Kidney capillary endothelial cell (primary cell): ENCODE measurements at regions not wholly inside any gene's neighbourhood (a gene's known extent, or its start where the extent isn't known, plus 50 kb on each side); places are given as distances from the start of the nearest gene placed in this dataset.

Experiments used
- DNase-seq: peaks from one replicate; pipeline ENCODE4 v3.0.0-alpha.2; 2018; ENCODE audit warnings: low spot score

DNA sequence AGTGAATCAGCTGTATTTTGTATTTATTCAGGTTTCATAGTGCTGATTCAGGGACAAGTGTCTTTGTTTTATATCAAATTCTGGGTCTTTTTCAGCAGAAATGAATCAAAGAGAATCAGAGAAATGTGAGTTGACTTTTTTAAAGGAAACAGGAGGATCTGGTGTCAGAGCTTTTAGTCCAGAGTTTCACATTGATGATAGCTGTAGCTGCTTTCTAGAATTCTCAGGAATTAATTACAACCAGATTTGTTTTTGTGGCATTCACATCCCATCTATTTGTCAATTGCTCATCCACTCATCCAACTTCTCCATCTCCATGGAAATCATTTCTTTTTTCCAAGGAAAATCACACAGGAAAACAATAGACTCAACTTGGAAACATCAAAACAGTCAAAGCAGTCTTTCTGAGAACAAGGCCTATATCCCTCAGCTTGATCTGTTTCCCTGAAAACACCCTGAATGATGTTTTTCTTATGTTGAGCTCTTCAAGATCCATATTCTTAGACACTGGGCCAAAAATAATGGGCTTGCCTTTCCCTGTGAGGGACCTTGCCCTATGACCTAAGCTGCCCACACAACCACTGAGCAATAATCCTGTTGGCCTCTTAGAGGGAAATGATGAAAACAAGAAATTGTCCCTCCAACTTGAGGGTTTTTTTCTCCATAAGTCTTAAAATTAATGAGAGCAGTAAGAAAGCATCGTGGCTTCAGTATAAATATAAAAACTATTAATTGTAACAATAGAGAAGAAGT is 249.5 kb upstream of the FN1 start:
- DNase-seq, result no peak

DNA sequence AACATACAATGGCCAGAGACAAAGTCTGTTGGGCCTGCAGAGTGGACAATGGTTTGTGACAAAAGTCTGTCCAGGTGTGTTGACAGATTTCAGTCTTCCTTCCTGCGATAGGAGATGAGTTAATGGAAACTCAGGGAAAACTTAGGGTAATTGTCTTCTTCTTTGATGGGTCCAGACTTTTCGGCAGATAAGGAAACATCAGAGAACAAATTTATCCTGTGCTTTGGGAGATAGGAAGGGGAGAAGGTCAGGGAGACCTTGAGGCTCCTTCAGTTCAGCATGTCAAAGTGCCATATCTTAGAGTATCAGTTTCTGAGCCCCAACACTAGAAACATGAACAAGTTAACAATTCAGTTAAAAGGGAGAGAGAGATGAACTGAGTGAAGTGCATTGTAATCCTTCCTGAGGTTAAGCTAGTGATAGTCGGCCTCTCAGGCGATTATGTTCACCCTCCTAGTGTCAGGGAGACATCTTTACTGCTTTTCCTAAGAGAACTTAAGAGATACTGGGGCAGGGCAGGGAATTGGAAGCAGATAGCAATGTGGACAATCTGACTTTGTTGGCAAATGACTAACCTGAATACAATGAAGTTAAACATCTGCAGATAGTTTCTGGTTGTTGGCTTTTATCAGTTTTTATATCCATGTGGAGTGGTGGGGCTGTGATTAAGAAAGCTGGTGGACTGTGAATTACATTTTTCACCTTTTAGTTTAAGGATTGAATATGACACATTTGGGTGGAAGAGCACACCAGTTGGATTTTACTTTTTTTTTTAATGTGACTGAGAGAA is 248.8 kb upstream of the FN1 start:
- no peak for DNase-seq

GRCh38 chr2:215683295-215683694 is 247.4 kb upstream of the FN1 start:
- no peak for DNase-seq

DNA sequence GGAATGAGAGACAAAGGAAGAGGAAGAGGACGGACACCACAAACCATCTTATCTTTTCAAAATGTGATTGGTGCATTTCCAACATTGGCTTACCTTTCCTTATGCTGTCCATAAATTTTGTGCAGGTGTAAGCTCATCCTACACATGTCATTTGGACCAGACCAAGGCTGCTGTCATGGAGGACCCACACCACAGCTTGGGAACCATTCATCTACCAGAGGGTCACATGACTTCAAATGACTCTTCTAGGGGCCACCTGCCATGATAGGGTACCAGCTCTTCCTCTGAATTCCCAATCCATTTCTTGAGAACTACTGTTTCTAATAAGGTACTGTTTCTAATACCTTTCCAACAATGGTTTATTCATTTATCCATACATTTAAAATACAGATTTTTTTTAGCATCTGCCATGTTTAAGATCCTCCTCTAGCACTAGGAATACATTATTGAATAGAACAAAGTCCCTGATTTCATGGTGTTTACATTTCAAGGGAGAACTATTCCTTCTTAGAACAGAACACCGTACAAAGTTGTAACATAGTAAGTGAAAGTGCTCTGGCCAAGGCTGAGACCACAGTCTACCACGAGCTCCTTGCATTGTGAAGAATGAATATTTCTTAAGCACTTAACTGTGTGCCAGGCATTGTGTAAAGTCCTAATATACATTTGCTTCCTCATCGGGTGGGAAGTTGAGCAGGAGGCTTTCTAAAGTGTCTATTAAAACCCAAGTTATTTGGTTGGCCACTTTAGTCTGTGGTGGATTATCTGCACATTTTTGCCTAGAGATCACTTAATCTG is 246.1 kb upstream of the FN1 start:
- no peak for DNase-seq

- DNase-seq, result no peak
Observed at GRCh38 chr2:215680605-215681598, 245.0 kb upstream of the FN1 start.

GRCh38 chr2:215678094-215678493 is 242.2 kb upstream of the FN1 start:
- no peak for DNase-seq

- DNase-seq, result no peak
Observed at GRCh38 chr2:215677481-215677880, 241.6 kb upstream of the FN1 start.

DNA sequence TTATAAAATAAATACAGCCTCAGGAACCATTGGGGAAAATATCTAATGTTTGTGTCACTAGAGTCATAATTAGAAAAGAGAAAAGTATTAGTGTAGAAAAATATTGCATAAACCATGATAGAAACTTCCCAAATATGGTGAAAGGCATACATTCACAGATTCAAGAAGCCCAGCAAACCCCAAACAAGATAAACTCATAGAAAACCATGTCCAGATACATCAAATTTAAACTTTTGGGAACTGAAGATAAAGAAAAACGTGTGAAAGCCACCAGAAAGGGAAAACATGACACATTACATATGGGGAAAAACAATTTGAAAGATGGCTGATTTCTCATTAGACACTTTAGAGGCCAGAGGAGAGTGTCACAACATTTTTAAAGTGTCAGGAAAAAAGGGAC is 236.5 kb upstream of the FN1 start:
- no peak for DNase-seq

DNA sequence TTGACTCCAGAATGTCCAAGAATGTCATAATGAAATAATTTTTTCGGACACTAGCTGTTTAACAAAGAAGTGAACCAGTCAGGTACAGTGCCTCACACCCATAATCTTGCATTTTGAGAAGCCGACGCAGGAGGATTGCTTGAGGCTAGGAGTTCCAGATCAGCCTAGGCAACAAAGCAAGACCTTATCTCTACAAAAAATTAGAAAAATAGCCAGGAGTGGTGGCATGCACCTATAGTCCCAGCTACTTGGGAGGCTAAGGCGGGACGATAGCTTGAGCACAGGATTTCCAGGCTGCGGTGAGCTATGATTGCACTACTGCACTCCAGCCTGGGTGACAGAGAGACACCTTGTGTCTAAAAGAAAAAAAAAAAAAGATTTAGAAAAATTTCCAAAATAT is 235.8 kb upstream of the FN1 start:
- no peak for DNase-seq

DNA sequence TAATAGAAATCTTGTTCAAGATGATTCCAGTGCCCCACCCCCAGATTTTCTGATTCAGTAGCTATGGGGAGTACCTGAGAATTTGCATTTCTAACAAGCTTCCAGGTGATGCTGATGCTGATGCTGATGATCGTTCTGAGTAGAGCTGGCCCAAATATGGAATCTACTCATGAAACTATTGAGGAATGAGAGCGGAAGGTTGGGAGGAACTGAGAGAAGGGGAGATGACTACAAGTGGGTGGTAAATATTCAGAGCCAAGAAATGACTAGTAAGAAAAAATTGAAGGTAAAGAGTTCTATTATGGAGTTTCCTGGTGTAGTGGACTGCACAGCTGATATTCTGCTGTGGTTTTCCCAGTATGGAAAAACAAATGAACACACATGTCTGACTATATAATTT is 235.4 kb upstream of the FN1 start:
- no peak for DNase-seq

- DNase-seq, result no peak
Observed at GRCh38 chr2:215670396-215670795, 234.5 kb upstream of the FN1 start.

- DNase-seq, result no peak
Observed at GRCh38 chr2:215668378-215668775, 232.5 kb upstream of the FN1 start.

DNA sequence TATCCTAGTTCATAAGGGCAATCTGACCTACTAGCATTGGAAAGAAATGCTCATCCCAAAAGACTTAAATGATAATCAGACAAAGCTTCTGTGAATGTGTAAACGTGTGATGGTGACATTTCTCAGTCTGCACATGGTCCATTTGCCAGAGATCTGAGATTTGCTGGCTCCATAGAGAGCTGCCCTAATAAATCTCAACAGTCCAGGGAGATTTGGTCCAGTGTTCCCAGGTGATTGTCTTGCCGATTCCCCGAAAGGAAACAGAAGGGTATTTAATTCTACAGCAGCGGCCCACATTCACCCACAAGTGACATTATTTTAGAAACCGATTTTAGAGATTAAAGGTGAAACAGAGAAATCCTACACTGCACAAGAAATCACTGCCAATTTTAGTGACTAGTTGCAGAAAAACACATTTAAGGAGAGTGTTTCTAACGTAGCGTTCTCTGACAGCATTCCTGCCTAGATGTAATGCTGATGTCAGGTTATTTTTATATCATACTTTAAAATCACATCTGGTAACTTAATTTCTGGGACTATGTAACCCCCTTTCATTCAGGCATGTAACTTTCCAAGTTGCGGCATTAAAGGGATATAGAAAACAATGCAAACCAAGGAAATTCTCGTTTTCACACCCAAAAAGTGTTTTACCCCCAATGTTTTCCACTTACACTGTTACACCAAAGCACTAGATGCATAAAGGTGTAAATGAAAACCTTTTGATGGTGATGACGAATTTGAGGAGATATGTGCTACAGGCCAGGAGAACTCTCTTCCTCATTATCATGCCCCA is 231.9 kb upstream of the FN1 start:
- DNase-seq, result no peak

- peak; percentile 93 for DNase-seq
Observed at GRCh38 chr2:215664847-215665525, 229.1 kb upstream of the FN1 start.

DNA sequence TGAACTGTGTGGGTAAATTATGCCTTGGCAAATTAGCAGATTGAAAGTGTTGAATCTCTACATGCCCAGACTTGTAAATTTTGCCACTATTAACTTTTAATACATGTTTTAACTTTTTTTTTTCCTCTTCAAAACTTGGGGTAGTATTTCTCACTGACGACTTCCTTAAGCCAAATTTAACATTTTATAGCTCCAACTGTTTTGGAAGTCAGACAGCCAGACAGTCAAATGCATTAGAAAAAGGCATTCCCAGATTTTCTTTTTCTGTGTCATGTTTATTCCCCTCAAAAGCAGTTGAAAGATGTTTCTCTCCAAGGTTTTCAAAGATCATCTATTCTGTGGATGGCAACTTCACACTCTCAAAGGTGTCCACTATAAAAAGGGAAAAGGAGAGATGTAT is 226.8 kb upstream of the FN1 start:
- no peak for DNase-seq

DNA sequence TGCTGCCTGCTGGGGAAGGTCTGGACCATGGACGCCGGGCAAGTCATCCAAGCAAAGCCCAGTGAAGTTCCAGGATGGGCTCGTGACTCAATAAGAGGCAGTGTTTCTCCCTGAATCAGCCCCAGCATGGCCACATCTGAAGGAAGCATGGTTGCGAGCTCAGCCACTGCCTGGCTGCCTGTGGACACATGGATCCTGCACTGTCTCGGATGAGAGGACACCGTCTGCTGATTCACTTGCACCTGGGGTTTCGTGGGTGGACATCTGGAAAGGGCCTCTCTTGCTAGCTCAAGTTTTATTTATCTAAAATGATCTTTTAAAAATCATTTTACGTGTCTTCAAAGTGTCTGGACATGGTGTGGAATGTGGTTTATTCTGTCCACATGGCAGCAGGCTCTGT is 224.8 kb upstream of the FN1 start:
- no peak for DNase-seq

DNA sequence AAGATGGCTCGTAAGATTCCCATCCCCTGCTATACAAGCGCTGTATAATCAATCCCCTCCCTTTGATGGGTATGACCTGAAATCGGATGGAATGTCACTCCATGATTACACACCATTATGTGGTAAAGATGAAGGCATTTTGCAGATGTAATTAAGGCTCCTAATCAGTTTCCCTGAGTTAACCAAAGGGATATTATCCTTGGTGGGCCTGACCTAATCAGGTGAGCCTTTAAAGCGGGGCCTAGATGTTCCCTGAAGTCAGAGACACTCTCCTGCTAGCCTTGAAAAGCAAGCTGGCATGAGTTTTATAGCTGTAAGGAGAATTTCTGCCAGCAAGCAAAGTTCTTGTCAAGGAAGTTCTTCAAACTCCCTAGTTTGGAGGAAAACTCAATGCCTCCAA is 223.8 kb upstream of the FN1 start:
- DNase-seq, result no peak

DNA sequence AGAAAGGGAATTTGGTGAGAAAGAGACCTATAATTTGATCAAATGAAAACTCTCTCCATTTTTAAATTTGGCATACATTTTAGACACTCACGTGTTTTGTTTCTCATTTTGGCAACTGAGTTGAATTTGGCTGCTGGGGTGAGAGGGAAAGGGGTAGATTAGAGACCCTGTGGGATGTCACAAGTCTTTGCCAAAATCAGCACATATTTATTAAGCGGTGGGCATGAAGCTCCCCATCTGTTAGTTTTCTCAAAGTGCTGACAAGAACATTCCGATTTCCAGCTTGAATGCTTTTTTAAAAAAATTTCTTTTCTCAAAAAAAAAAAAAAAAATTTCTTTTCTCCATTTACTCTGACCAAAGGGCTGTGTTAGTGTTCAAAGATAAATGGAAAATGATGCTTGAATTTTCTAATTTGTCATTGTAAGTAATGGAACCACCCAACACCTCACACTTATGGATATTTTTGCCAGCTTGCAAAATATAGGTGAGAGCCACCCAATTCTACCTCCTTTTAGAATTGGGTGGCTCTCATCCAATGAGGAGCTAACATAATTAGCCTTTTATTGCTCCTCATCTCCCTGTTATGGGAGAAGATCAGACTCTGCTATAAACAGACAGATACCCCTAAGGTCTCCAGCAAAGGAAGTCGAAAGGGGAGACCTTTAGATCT is 222.9 kb upstream of the FN1 start:
- no peak for DNase-seq

GRCh38 chr2:215657844-215658243 is 222.0 kb upstream of the FN1 start:
- DNase-seq, result peak; percentile 59
